Small intestine (tissue), 7 donors: ENCODE measurements at regions not wholly inside any gene's neighbourhood (a gene's known extent, or its start where the extent isn't known, plus 50 kb on each side); places are given as distances from the start of the nearest gene placed in this dataset.
A peak's percentile ranks its signal among the peaks of the same experiment; 100 is the strongest.

Experiments
- DNase-seq, 2 donors: peaks; one replicate each; pipeline versions ENCODE4 v3.0.0 to v3.0.0-alpha.2; 2013
- FAIRE-seq: peaks from 2 replicates; lab custom pipeline; 2012; peaks lifted over from hg19 to GRCh38; lab: Jason Lieb, UNC
- H3K27ac ChIP-seq, 3 donors: one replicate each; pipeline ENCODE4 v1.5.1; 2013; ENCODE audit warnings: low read length in 2 of 3, mild to moderate bottlenecking in 2 of 3, control low read depth in 1 of 3, inconsistent platforms in 1 of 3, low read depth in 1 of 3, moderate library complexity in 1 of 3
- H3K27me3 ChIP-seq, 3 donors: one replicate each; pipeline ENCODE4 v1.6.1; 2013; ENCODE audit warnings: low read length in 3 of 3, inconsistent platforms in 1 of 3; ENCODE audit not compliant: control insufficient read depth in 3 of 3, insufficient read depth in 3 of 3
- H3K36me3 ChIP-seq, 3 donors: one replicate each; pipeline ENCODE4 v1.6.1; 2013; ENCODE audit warnings: low read length in 3 of 3, inconsistent platforms in 1 of 3, low read depth in 1 of 3, mild to moderate bottlenecking in 1 of 3, moderate library complexity in 1 of 3; ENCODE audit not compliant: control insufficient read depth in 3 of 3, insufficient read depth in 2 of 3
- H3K4me1 ChIP-seq, 3 donors: one replicate each; pipeline ENCODE4 v1.6.1; 2013; ENCODE audit warnings: low read length in 2 of 3, inconsistent platforms in 1 of 3, low read depth in 1 of 3, mild to moderate bottlenecking in 1 of 3, moderate library complexity in 1 of 3; ENCODE audit not compliant: control insufficient read depth in 3 of 3, insufficient read depth in 2 of 3
- H3K4me3 ChIP-seq, 3 donors: one replicate each; pipeline ENCODE4 v1.5.1; 2013; ENCODE audit warnings: low read length in 3 of 3, control low read depth in 1 of 3, inconsistent platforms in 1 of 3, low read depth in 1 of 3, mild to moderate bottlenecking in 1 of 3, moderate library complexity in 1 of 3
- H3K9me3 ChIP-seq, 2 donors: one replicate each; pipeline ENCODE4 v1.6.1; 2013; ENCODE audit warnings: low read depth in 1 of 2, low read length in 1 of 2; ENCODE audit not compliant: control insufficient read depth in 2 of 2, insufficient read depth in 1 of 2
- WGBS, 3 donors: extraction: QIAGEN DNeasy Blood & Tissue Kit; methylation state at CpG; one replicate each; pipeline ENCODE4 v1.1.7; 2013; 5-methylcytosine and 5-hydroxymethylcytosine counted together
- donor health status: healthy with polysubstance abuse.
- donor health status: control.
- donor health status: control.
- donor health status: Bipolar disorder and iron deficiency.
- donor health status: healthy.

GRCh38 chrX:20829665-20830491 lies 544.3 kb upstream of the CNKSR2 start:
- no peak overlapping the region for H3K4me3 ChIP-seq

GRCh38 chrX:20825984-20826383 lies 548.2 kb upstream of the CNKSR2 start:
- Histone ChIP-seq H3K4me3 (no peak overlapping the region), H3K27me3 (no peaks in the 10 kb centered on the region), H3K4me1 (no peaks in the 10 kb centered on the region), H3K27ac (no peak overlapping the region), H3K36me3 (no peaks in the 10 kb centered on the region), H3K9me3 (no peaks in the 10 kb centered on the region)
- DNase-seq: no peak
- no peak for FAIRE-seq
- WGBS, 3 donors: 61 to 80% (median 79%) methylated on average over 2 of the region's 2 CpGs

More at GRCh38 chrX:20829665-20830491, 544.3 kb upstream of the CNKSR2 start:
- H3K27me3 ChIP-seq: no peaks in the 10 kb centered on the region
- no peak overlapping the region for H3K27ac ChIP-seq
- H3K4me1 ChIP-seq: no peaks in the 10 kb centered on the region
- 26 to 44% (median 27%) methylated on average over 5 of the region's 5 CpGs for WGBS, 3 donors
- no peak for DNase-seq
- H3K9me3 ChIP-seq: no peaks in the 10 kb centered on the region
- no peaks in the 10 kb centered on the region for H3K36me3 ChIP-seq
- FAIRE-seq: no peak

GRCh38 chrX:20803971-20804370 lies 537.3 kb upstream of the RPS6KA3 start:
- H3K36me3 ChIP-seq: no peaks in the 10 kb centered on the region
- no peak overlapping the region for H3K27ac ChIP-seq
- DNase-seq (no peak), FAIRE-seq (no peak)
- WGBS, 3 donors: 44 to 63% (median 54%) methylated on average over 1 of the region's 1 CpG
- H3K4me3 ChIP-seq: no peak overlapping the region
- peaks cover 1 to 4% of the 10 kb centered on the region in 2 donors for H3K9me3 ChIP-seq
- H3K27me3 ChIP-seq: no peaks in the 10 kb centered on the region
- no peaks in the 10 kb centered on the region for H3K4me1 ChIP-seq

GRCh38 chrX:20802036-20802435 lies 535.3 kb upstream of the RPS6KA3 start:
- WGBS, 3 donors: 85 to 100% (median 95%) methylated on average over 1 of the region's 1 CpG
- no peak overlapping the region for H3K27ac ChIP-seq
- no peaks in the 10 kb centered on the region for H3K27me3 ChIP-seq
- no peak overlapping the region for H3K4me3 ChIP-seq
- FAIRE-seq (no peak), DNase-seq (no peak)
- peaks cover 1 to 4% of the 10 kb centered on the region in 2 donors for H3K9me3 ChIP-seq
- no peaks in the 10 kb centered on the region for H3K4me1 ChIP-seq
- no peaks in the 10 kb centered on the region for H3K36me3 ChIP-seq

- Histone ChIP-seq H3K27ac (no peak overlapping the region), H3K36me3 (no peaks in the 10 kb centered on the region), H3K4me3 (no peak overlapping the region), H3K9me3 (peaks cover 1 to 4% of the 10 kb centered on the region in 2 donors), H3K4me1 (no peaks in the 10 kb centered on the region), H3K27me3 (no peaks in the 10 kb centered on the region)
- no peak for FAIRE-seq
- 69 to 89% (median 80%) methylated on average over 2 of the region's 2 CpGs for WGBS, 3 donors
- DNase-seq: no peak
Observed at GRCh38 chrX:20796450-20796849, 529.7 kb upstream of the RPS6KA3 start.

- WGBS, 3 donors: 28 to 58% (median 31%) methylated on average over 3 of the region's 3 CpGs
- Histone ChIP-seq H3K9me3 (no peaks in the 10 kb centered on the region), H3K4me1 (peaks cover 0 to 6% (median 0%) of the 10 kb centered on the region in 3 donors), H3K4me3 (no peak overlapping the region), H3K27me3 (no peaks in the 10 kb centered on the region), H3K27ac (peak overlapping the region in 1 of 3 donors; percentile 63), H3K36me3 (no peaks in the 10 kb centered on the region)
- FAIRE-seq (no peak), DNase-seq (peak in 1 of 2 donors; percentile 68)
Observed at GRCh38 chrX:20789103-20789502, 522.4 kb upstream of the RPS6KA3 start.

GRCh38 chrX:20767346-20767745 lies 500.6 kb upstream of the RPS6KA3 start:
- FAIRE-seq: no peak
- Histone ChIP-seq H3K27me3 (no peaks in the 10 kb centered on the region), H3K4me1 (no peaks in the 10 kb centered on the region), H3K9me3 (no peaks in the 10 kb centered on the region), H3K27ac (no peak overlapping the region), H3K4me3 (no peak overlapping the region), H3K36me3 (no peaks in the 10 kb centered on the region)
- no peak for DNase-seq
- WGBS, 3 donors: 31 to 49% (median 33%) methylated on average over 2 of the region's 2 CpGs

- Histone ChIP-seq H3K4me3 (no peak overlapping the region), H3K27me3 (no peaks in the 10 kb centered on the region), H3K27ac (no peak overlapping the region), H3K4me1 (no peaks in the 10 kb centered on the region), H3K36me3 (no peaks in the 10 kb centered on the region), H3K9me3 (no peaks in the 10 kb centered on the region)
- 82 to 89% (median 88%) methylated on average over 1 of the region's 1 CpG for WGBS, 3 donors
- FAIRE-seq (no peak), DNase-seq (no peak)
Observed at GRCh38 chrX:20756585-20756984, 489.9 kb upstream of the RPS6KA3 start.
